Tibial nerve (tissue), 3 donors: ENCODE measurements at regions not wholly inside any gene's neighbourhood (a gene's known extent, or its start where the extent isn't known, plus 50 kb on each side); places are given as distances from the start of the nearest gene placed in this dataset.

Experiments used
- CTCF ChIP-seq, 5 experiments: fragments of 200-600 bp in 3 of 5; fragments of 450-650 bp in 2 of 5; sonication (generic) in 3 of 5; IDR thresholded peaks; one replicate each; pipeline ENCODE4 v1.5.1; 2016 to 2019; ENCODE audit warnings: antibody characterized with exemption in 5 of 5, mild to moderate bottlenecking in 3 of 5, moderate library complexity in 2 of 5
- POLR2A ChIP-seq, 2 donors: fragments of 450-650 bp; IDR thresholded peaks; one replicate each; pipeline ENCODE4 v1.6.1; 2017; ENCODE audit warnings: antibody characterized with exemption in 2 of 2, mild to moderate bottlenecking in 2 of 2, moderate library complexity in 2 of 2

GRCh38 chr9:2343756-2344155, 277.8 kb upstream of the VLDLR start:
- no peak for TF ChIP-seq CTCF (IDR thresholded peaks at IDR 0.05)
- no peak for TF ChIP-seq POLR2A (IDR thresholded peaks at IDR 0.05)
